H9 (cell line): ENCODE measurements at regions not wholly inside any gene's neighbourhood (a gene's known extent, or its start where the extent isn't known, plus 50 kb on each side); places are given as distances from the start of the nearest gene placed in this dataset.

Source experiments
- DNase-seq: peaks from one replicate; pipeline ENCODE4 v3.0.0-alpha.2; 2017
- H2AFZ ChIP-seq: one replicate; pipeline ENCODE4 v1.6.1; 2013; ENCODE audit warnings: mild to moderate bottlenecking, low read length, control low read depth, moderate library complexity
- H2AK5ac ChIP-seq: 2 replicates; pipeline ENCODE4 v1.6.1; 2013; ENCODE audit warnings: low read length, control low read depth, mixed read lengths; ENCODE audit not compliant: insufficient read length
- H2BK120ac ChIP-seq: one replicate; pipeline ENCODE4 v1.6.1; 2013; ENCODE audit warnings: low read depth, mild to moderate bottlenecking, low read length, control low read depth, inconsistent platforms; ENCODE audit not compliant: poor library complexity, severe bottlenecking
- H2BK12ac ChIP-seq: 2 replicates; pipeline ENCODE4 v1.6.1; 2013; ENCODE audit warnings: low read length, control low read depth, mixed read lengths, low read depth; ENCODE audit not compliant: insufficient read length
- H2BK15ac ChIP-seq: 2 replicates; pipeline ENCODE4 v1.6.1; 2013; ENCODE audit warnings: low read depth, low read length, control low read depth
- H2BK20ac ChIP-seq: one replicate; pipeline ENCODE4 v1.6.1; 2013; ENCODE audit warnings: low read depth, mild to moderate bottlenecking, low read length, control low read depth, inconsistent platforms; ENCODE audit not compliant: poor library complexity, severe bottlenecking
- H2BK5ac ChIP-seq: 2 replicates; pipeline ENCODE4 v1.6.1; 2013; ENCODE audit warnings: low read length, control low read depth, mixed read lengths; ENCODE audit not compliant: insufficient read length
- H3K14ac ChIP-seq: 2 replicates; pipeline ENCODE4 v1.6.1; 2013; ENCODE audit warnings: low read length, control low read depth; ENCODE audit not compliant: insufficient read depth
- H3K18ac ChIP-seq: 2 replicates; pipeline ENCODE4 v1.6.1; 2013; ENCODE audit warnings: low read depth, mild to moderate bottlenecking, mixed read lengths, low read length, control low read depth; ENCODE audit not compliant: insufficient read length
- H3K23ac ChIP-seq: 2 replicates; pipeline ENCODE4 v1.6.1; 2013; ENCODE audit warnings: low read length, control low read depth, mixed read lengths, low read depth; ENCODE audit not compliant: insufficient read length
- H3K23me2 ChIP-seq: 2 replicates; pipeline ENCODE4 v1.6.1; 2013; ENCODE audit warnings: low read depth, mild to moderate bottlenecking, mixed read lengths, low read length, control low read depth; ENCODE audit not compliant: insufficient read length, poor library complexity, severe bottlenecking
- H3K27ac ChIP-seq: 2 replicates; pipeline ENCODE4 v1.5.1; 2013; ENCODE audit warnings: low read length, control low read depth, mixed read lengths, low read depth; ENCODE audit not compliant: insufficient read length
- H3K27me3 ChIP-seq: 2 replicates; pipeline ENCODE4 v1.6.1; 2013; ENCODE audit warnings: low read length, control low read depth, inconsistent platforms; ENCODE audit not compliant: insufficient read depth
- H3K4ac ChIP-seq: 2 replicates; pipeline ENCODE4 v1.6.1; 2013; ENCODE audit warnings: low read depth, mild to moderate bottlenecking, control low read depth, inconsistent platforms, low read length, moderate library complexity
- H3K4me1 ChIP-seq: 2 replicates; pipeline ENCODE4 v1.6.1; 2013; ENCODE audit warnings: low read length, control low read depth, inconsistent platforms; ENCODE audit not compliant: insufficient read depth
- H3K4me2 ChIP-seq: 2 replicates; pipeline ENCODE4 v1.6.1; 2013; ENCODE audit warnings: low read length, control low read depth, mixed read lengths; ENCODE audit not compliant: insufficient read length, insufficient read depth
- H3K56ac ChIP-seq: 2 replicates; pipeline ENCODE4 v1.6.1; 2013; ENCODE audit warnings: low read depth, mild to moderate bottlenecking, mixed read lengths, low read length, control low read depth; ENCODE audit not compliant: insufficient read length
- H3K79me1 ChIP-seq: 2 replicates; pipeline ENCODE4 v1.6.1; 2013; ENCODE audit warnings: low read depth, mild to moderate bottlenecking, moderate library complexity, low read length, control low read depth, inconsistent platforms; ENCODE audit not compliant: insufficient read depth, poor library complexity, severe bottlenecking
- H3K79me2 ChIP-seq: 2 replicates; pipeline ENCODE4 v1.6.1; 2013; ENCODE audit warnings: low read length, control low read depth, inconsistent platforms; ENCODE audit not compliant: insufficient read depth
- H3K9ac ChIP-seq: 2 replicates; pipeline ENCODE4 v1.6.1; 2013; ENCODE audit warnings: low read length, control low read depth, mixed read lengths; ENCODE audit not compliant: insufficient read length; ENCODE audit errors: extremely low read depth
- H3K9me3 ChIP-seq: one replicate; pipeline ENCODE4 v1.6.1; 2013; ENCODE audit warnings: low read depth, low read length, inconsistent platforms; ENCODE audit not compliant: control insufficient read depth
- H3T11ph ChIP-seq: one replicate; pipeline ENCODE4 v1.6.1; 2013; ENCODE audit warnings: mild to moderate bottlenecking, low read length, control low read depth, inconsistent platforms
- H4K20me1 ChIP-seq: one replicate; pipeline ENCODE4 v1.6.1; 2013; ENCODE audit not compliant: control insufficient read depth, insufficient read length, insufficient read depth
- H4K5ac ChIP-seq: 2 replicates; pipeline ENCODE4 v1.6.1; 2013; ENCODE audit warnings: low read depth, mild to moderate bottlenecking, mixed read lengths, low read length, control low read depth; ENCODE audit not compliant: insufficient read length
- H4K8ac ChIP-seq: replicated peaks from 2 replicates; pipeline ENCODE4 v1.6.1; 2013; ENCODE audit warnings: low read length, control low read depth, mixed read lengths, low read depth; ENCODE audit not compliant: insufficient read length
- H4K91ac ChIP-seq: 2 replicates; pipeline ENCODE4 v1.6.1; 2013; ENCODE audit warnings: low read depth, mild to moderate bottlenecking, moderate library complexity, mixed read lengths, low read length, control low read depth; ENCODE audit not compliant: insufficient read length
- H3K27ac Mint-ChIP-seq, 3 experiments: 2 replicates in 2 of 3; 3 replicates in 1 of 3; pipeline ENCODE4 v1.8.0; 2020 to 2021; ENCODE audit warnings: mixed read lengths in 3 of 3, mild to moderate bottlenecking in 1 of 3, moderate library complexity in 1 of 3
- H3K27me3 Mint-ChIP-seq: 2 replicates; pipeline ENCODE4 v1.8.0; 2021; ENCODE audit warnings: low read depth, mild to moderate bottlenecking, moderate library complexity, mixed read lengths
- H3K36me3 Mint-ChIP-seq, 3 experiments: 2 replicates in 2 of 3; 3 replicates in 1 of 3; pipeline ENCODE4 v1.8.0; 2020 to 2021; ENCODE audit warnings: low read depth in 3 of 3, mixed read lengths in 3 of 3; ENCODE audit not compliant: insufficient read depth in 1 of 3
- H3K4me1 Mint-ChIP-seq, 2 experiments: 2 replicates each; pipeline ENCODE4 v1.8.0; 2020; ENCODE audit warnings: mixed read lengths in 2 of 2
- H3K4me3 Mint-ChIP-seq, 2 experiments: 2 replicates in 1 of 2; 3 replicates in 1 of 2; pipeline ENCODE4 v1.8.0; 2020 to 2021; ENCODE audit warnings: mild to moderate bottlenecking in 2 of 2, mixed read lengths in 2 of 2, moderate library complexity in 1 of 2
- H3K9me3 Mint-ChIP-seq, 2 experiments: 2 replicates in 1 of 2; 3 replicates in 1 of 2; pipeline ENCODE4 v1.8.0; 2020; ENCODE audit warnings: mild to moderate bottlenecking in 2 of 2, mixed read lengths in 2 of 2, moderate library complexity in 1 of 2
- WGBS: extraction: QIAGEN DNeasy Blood & Tissue Kit; methylation state at CpG from one replicate; pipeline ENCODE4 v1.1.7; 2013; ENCODE audit warnings: missing lambda C conversion rate, low lambda C conversion rate, mixed read lengths; ENCODE audit not compliant: insufficient read length; ENCODE audit errors: extremely low coverage; 5-methylcytosine and 5-hydroxymethylcytosine counted together
- TF ChIP-seq, protein P1 (sequence below): fragments of 200-600 bp; sonication (generic); conservative IDR thresholded peaks from 3 replicates; pipeline ENCODE4 v1.8.0; 2021; ENCODE audit warnings: antibody characterized with exemption, mild to moderate bottlenecking

DNA sequence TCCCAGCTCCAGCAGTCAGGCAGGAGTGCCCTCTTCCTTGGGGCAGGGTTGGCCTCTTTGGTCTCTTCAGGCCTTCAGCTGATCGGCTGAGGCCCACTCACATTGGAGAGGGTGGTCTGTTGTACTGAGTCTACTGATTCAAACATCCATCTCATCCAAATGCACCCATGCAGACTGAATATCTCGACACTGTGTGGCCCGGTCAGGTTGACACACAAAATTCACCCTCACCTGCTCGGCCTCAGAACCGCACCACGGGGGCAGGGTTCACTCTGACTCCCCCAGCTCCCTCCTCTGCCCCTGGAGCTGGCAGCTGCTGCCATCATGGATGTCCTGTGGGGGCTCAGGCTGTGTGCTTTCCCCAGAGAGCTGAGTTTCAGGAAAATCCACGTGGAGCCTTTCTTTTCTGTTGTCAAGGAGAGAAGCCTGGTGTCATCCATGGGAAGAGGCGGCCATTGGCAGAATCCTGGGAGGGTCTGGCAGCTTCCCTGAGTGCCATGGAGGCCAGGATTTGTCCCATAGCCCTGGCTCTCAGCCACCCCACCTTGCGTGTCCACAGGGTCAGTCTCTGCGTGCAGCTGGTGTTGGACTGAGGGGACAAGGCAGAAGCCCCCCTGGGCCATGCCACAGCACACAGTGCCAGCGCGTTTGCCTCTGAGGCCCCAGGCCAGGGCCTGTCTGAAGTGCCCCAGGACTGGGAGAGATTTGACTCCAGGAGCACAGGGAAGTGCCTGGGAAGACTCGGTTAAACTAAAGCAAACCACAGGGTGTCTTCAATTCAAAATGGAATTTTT is 114.1 kb downstream of the ERMARD start:
- Histone ChIP-seq H3K4me2 (no peak overlapping the region), H3K27ac (no peak overlapping the region), H3K79me2 (no peaks in the 10 kb centered on the region), H4K91ac (no peak overlapping the region), H4K8ac (no peak overlapping the region), H3K9me3 (no peaks in the 10 kb centered on the region), H2BK12ac (no peak overlapping the region), H3K27me3 (no peaks in the 10 kb centered on the region), H4K5ac (no peak overlapping the region), H2AK5ac (no peak overlapping the region), H3K79me1 (no peaks in the 10 kb centered on the region), H3K23ac (no peak overlapping the region), H2AFZ (no peak overlapping the region), H3K4me1 (no peaks in the 10 kb centered on the region), H3K18ac (no peak overlapping the region), H2BK120ac (no peak overlapping the region), H3T11ph (no peak overlapping the region), H2BK15ac (no peak overlapping the region), H2BK5ac (no peak overlapping the region), H3K56ac (no peak overlapping the region), H4K20me1 (no peaks in the 10 kb centered on the region), H3K9ac (no peak overlapping the region), H3K4ac (no peak overlapping the region), H3K23me2 (no peaks in the 10 kb centered on the region), H3K14ac (no peak overlapping the region; the same call in 1 of the 2 replicates), H2BK20ac (no peak overlapping the region)
- no peak for DNase-seq
- TF ChIP-seq, protein P1, sequence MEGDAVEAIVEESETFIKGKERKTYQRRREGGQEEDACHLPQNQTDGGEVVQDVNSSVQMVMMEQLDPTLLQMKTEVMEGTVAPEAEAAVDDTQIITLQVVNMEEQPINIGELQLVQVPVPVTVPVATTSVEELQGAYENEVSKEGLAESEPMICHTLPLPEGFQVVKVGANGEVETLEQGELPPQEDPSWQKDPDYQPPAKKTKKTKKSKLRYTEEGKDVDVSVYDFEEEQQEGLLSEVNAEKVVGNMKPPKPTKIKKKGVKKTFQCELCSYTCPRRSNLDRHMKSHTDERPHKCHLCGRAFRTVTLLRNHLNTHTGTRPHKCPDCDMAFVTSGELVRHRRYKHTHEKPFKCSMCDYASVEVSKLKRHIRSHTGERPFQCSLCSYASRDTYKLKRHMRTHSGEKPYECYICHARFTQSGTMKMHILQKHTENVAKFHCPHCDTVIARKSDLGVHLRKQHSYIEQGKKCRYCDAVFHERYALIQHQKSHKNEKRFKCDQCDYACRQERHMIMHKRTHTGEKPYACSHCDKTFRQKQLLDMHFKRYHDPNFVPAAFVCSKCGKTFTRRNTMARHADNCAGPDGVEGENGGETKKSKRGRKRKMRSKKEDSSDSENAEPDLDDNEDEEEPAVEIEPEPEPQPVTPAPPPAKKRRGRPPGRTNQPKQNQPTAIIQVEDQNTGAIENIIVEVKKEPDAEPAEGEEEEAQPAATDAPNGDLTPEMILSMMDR: no peak
- no peak overlapping the region for H3K27ac Mint-ChIP-seq
- peaks cover 4% of the 10 kb centered on the region for H3K27me3 Mint-ChIP-seq
- H3K36me3 Mint-ChIP-seq: no peaks in the 10 kb centered on the region; a peak in 2 of 7 replicates
- H3K4me1 Mint-ChIP-seq: peaks cover 0 to 2% of the 10 kb centered on the region in 2 experiments; a peak in 2 of 4 replicates
- no peak overlapping the region for H3K4me3 Mint-ChIP-seq
- no CpG with 5 or more reads among the region's 13 CpGs for WGBS
- peaks cover 0 to 2% of the 10 kb centered on the region in 2 experiments; a peak in 3 of 5 replicates for H3K9me3 Mint-ChIP-seq
